PC-3 (cell line): ENCODE measurements at regions not wholly inside any gene's neighbourhood (a gene's known extent, or its start where the extent isn't known, plus 50 kb on each side); places are given as distances from the start of the nearest gene placed in this dataset.

Experiments
- ATAC-seq: fragments of 200-7000 bp; cut with Tn5 transposase; 2 replicates; pipeline ENCODE4 v1.9.1; 2020; ENCODE audit warnings: mild to moderate bottlenecking, moderate library complexity
- BruUV-seq: library from RNA; stranded (reverse); fragments of 400-500 nt; replicated peaks from 2 replicates; lab custom pipeline; 2021; lab: Mats Ljungman, UMichigan
- CTCF ChIA-PET: fragments of 300-600 bp; sonication (Branson Sonifier 250); formaldehyde crosslinking; loops from one replicate; lab custom pipeline; 2022; ENCODE audit warnings: antibody characterized with exemption; lab: Charles Lee
- POLR2A ChIA-PET: fragments of 300-600 bp; sonication (Branson Sonifier 250); formaldehyde crosslinking; loops from one replicate; lab custom pipeline; 2022; ENCODE audit warnings: antibody characterized with exemption; ENCODE audit not compliant: unreplicated experiment; lab: Charles Lee
- DNase-seq: peaks from one replicate; pipeline ENCODE4 v3.0.0-alpha.2; 2015
- H2AFZ ChIP-seq: fragments of 300-600 bp; sonication (generic); 2 replicates; pipeline ENCODE4 v1.6.0; 2016; ENCODE audit warnings: antibody characterized with exemption, low read length
- H3F3A ChIP-seq: fragments of 300-600 bp; sonication (generic); one replicate; pipeline ENCODE4 v1.6.0; 2017; ENCODE audit warnings: antibody characterized with exemption, low read length, control low read depth, mild to moderate bottlenecking; ENCODE audit not compliant: unreplicated experiment
- H3K27ac ChIP-seq: fragments of 300-600 bp; sonication (generic); 2 replicates; pipeline ENCODE4 v1.5.1; 2016; ENCODE audit warnings: mild to moderate bottlenecking, low read length
- H3K27me3 ChIP-seq: fragments of 300-600 bp; sonication (generic); 2 replicates; pipeline ENCODE4 v1.6.1; 2016; ENCODE audit warnings: low read length, mixed read lengths
- H3K36me3 ChIP-seq: fragments of 300-600 bp; sonication (generic); 2 replicates; pipeline ENCODE4 v1.6.1; 2016; ENCODE audit warnings: low read depth, mixed run types, low read length, mixed read lengths
- H3K4me1 ChIP-seq: fragments of 300-600 bp; sonication (generic); 2 replicates; pipeline ENCODE4 v1.5.1; 2016; ENCODE audit warnings: low read length; ENCODE audit not compliant: insufficient read depth
- H3K4me2 ChIP-seq: fragments of 300-600 bp; sonication (generic); 2 replicates; pipeline ENCODE4 v1.6.0; 2016; ENCODE audit warnings: low read length
- H3K4me3 ChIP-seq: fragments of 300-600 bp; sonication (generic); 2 replicates; pipeline ENCODE4 v1.5.1; 2016; ENCODE audit warnings: mild to moderate bottlenecking, low read length, mixed read lengths
- H3K79me2 ChIP-seq: fragments of 300-600 bp; sonication (generic); 2 replicates; pipeline ENCODE4 v1.6.1; 2017; ENCODE audit warnings: low read length, mixed read lengths
- H3K9ac ChIP-seq: fragments of 300-600 bp; sonication (generic); 2 replicates; pipeline ENCODE4 v1.6.0; 2016; ENCODE audit warnings: mild to moderate bottlenecking, low read length
- H3K9me2 ChIP-seq: fragments of 300-600 bp; sonication (generic); replicated peaks from 2 replicates; pipeline ENCODE4 v1.6.1; 2016; ENCODE audit warnings: mixed run types, low read length, mixed read lengths
- H3K9me3 ChIP-seq: fragments of 300-600 bp; sonication (generic); 2 replicates; pipeline ENCODE4 v1.6.1; 2016; ENCODE audit warnings: low read length, mixed read lengths
- H4K20me1 ChIP-seq: fragments of 300-600 bp; sonication (generic); 2 replicates; pipeline ENCODE4 v1.6.1; 2016; ENCODE audit warnings: low read length, mixed read lengths
- EZH2 ChIP-seq: fragments of 300-600 bp; sonication (generic); IDR thresholded peaks from one replicate; pipeline ENCODE4 v1.6.1; 2017; ENCODE audit warnings: antibody characterized with exemption, mild to moderate bottlenecking, low read length; ENCODE audit not compliant: unreplicated experiment
- EZH2phosphoT487 ChIP-seq: fragments of 300-600 bp; sonication (generic); IDR thresholded peaks from 2 replicates; pipeline ENCODE4 v1.6.1; 2018; ENCODE audit warnings: mild to moderate bottlenecking, antibody characterized with exemption, low read length, borderline replicate concordance
- intact Hi-C: fragments of 100-400 bp; cut with micrococcal nuclease; formaldehyde crosslinking; loops from 2 replicates; pipeline ENCODE4 v1.9.0; 2023
- TF ChIP-seq, protein P1 (sequence below): fragments of 300-600 bp; sonication (generic); conservative IDR thresholded peaks from 2 replicates; pipeline ENCODE4 v1.5.1; 2017; ENCODE audit warnings: antibody characterized with exemption, low read depth, mild to moderate bottlenecking, low read length

DNA sequence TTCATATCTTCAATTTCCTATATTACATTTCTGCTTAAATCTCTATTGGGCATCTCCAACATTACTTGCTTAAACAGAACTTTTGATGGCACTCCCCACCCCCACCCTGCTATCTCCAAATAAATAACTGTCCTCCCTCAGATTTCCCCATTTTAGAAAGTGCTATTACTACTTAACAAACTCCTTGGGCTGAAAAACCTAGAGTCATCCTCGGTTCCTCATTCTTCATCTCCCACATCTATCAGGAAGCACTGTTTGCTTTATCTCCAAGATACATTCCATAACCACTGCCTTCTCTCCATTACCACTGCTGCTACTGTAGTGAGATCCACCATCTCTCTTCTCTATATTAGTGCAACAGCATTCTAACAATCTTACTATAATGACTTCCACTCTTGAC lies 150.4 kb upstream of the CYRIA start:
- POLR2A ChIA-PET: no interaction called here
- H3F3A ChIP-seq: no peaks in the 10 kb centered on the region
- no peaks in the 10 kb centered on the region for H3K36me3 ChIP-seq
- no peak overlapping the region for H3K4me3 ChIP-seq
- no peak overlapping the region for H3K4me2 ChIP-seq
- no peaks in the 10 kb centered on the region for H4K20me1 ChIP-seq
- intact Hi-C loops: no loop called here
- H3K4me1 ChIP-seq: no peaks in the 10 kb centered on the region
- ATAC-seq (no peak), DNase-seq (no peak)
- no peak overlapping the region for H3K9ac ChIP-seq
- no peak overlapping the region for H3K27ac ChIP-seq
- no peaks in the 10 kb centered on the region for H3K9me3 ChIP-seq
- no TSS peak for BruUV-seq
- no peaks in the 10 kb centered on the region for H3K27me3 ChIP-seq
- TF ChIP-seq EZH2 (no peak), EZH2phosphoT487 (no peak)
- TF ChIP-seq, protein P1, sequence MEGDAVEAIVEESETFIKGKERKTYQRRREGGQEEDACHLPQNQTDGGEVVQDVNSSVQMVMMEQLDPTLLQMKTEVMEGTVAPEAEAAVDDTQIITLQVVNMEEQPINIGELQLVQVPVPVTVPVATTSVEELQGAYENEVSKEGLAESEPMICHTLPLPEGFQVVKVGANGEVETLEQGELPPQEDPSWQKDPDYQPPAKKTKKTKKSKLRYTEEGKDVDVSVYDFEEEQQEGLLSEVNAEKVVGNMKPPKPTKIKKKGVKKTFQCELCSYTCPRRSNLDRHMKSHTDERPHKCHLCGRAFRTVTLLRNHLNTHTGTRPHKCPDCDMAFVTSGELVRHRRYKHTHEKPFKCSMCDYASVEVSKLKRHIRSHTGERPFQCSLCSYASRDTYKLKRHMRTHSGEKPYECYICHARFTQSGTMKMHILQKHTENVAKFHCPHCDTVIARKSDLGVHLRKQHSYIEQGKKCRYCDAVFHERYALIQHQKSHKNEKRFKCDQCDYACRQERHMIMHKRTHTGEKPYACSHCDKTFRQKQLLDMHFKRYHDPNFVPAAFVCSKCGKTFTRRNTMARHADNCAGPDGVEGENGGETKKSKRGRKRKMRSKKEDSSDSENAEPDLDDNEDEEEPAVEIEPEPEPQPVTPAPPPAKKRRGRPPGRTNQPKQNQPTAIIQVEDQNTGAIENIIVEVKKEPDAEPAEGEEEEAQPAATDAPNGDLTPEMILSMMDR: no peak
- no peaks in the 10 kb centered on the region for H3K79me2 ChIP-seq
- H3K9me2 ChIP-seq: no peaks in the 10 kb centered on the region
- no peak overlapping the region for H2AFZ ChIP-seq
- CTCF ChIA-PET: no interaction called here

DNA sequence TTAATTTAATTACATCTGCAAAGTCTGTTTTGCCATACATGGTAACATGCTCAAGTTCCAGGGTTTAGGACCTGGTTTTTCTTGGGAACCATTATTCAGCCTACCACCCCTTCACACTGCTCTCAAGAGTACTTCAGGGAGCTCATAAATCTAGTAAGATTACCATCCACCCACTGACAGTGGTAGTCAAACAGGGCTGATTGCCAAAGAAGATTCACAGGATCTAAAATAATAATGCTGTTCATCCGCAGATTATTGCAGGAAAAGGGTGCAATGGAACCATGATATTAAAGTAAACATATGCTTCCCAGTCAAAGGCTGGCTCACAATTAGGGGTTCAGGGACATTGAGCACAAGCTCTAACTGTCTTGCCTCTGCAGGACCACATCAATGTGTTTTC lies 148.0 kb upstream of the CYRIA start:
- ChIA-PET CTCF (no interaction called here), POLR2A (no interaction called here)
- no peaks in the 10 kb centered on the region for H3F3A ChIP-seq
- H3K9me2 ChIP-seq: no peaks in the 10 kb centered on the region
- BruUV-seq: no TSS peak
- H3K9me3 ChIP-seq: no peaks in the 10 kb centered on the region
- H2AFZ ChIP-seq: no peak overlapping the region
- no peaks in the 10 kb centered on the region for H3K27me3 ChIP-seq
- DNase-seq: no peak
- intact Hi-C loops: no loop called here
- TF ChIP-seq EZH2phosphoT487 (no peak), EZH2 (no peak)
- TF ChIP-seq, protein P1: no peak
- H3K79me2 ChIP-seq: no peaks in the 10 kb centered on the region
- ATAC-seq: no peak
- H3K36me3 ChIP-seq: no peaks in the 10 kb centered on the region
- H3K27ac ChIP-seq: no peak overlapping the region
- no peaks in the 10 kb centered on the region for H4K20me1 ChIP-seq
- no peaks in the 10 kb centered on the region for H3K4me1 ChIP-seq
- no peak overlapping the region for H3K9ac ChIP-seq
- no peak overlapping the region for H3K4me2 ChIP-seq
- H3K4me3 ChIP-seq: no peak overlapping the region

DNA sequence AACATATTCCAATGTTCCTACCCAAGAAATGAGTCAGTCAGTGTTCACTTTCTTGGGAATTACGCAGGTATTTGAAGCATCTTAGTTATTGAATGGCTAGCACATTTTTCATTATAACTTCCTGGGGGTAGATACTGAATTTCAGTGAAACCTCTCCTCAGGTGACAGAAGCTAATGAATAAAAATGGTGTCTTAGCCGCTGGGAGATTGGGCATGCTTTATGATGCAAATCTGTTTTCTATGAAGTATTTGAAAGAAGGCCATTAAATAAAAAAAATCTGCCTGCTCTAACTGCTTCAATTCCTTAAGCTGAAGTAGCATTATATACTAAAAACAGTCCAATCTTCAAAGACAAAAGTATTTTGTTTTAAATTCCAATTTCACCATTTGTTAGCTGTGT lies 132.8 kb upstream of the CYRIA start:
- Histone ChIP-seq H2AFZ (no peak overlapping the region), H4K20me1 (no peaks in the 10 kb centered on the region), H3K27ac (no peak overlapping the region), H3F3A (no peaks in the 10 kb centered on the region), H3K4me2 (no peak overlapping the region), H3K4me3 (no peak overlapping the region), H3K79me2 (no peaks in the 10 kb centered on the region), H3K36me3 (no peaks in the 10 kb centered on the region), H3K4me1 (no peaks in the 10 kb centered on the region), H3K9ac (no peak overlapping the region), H3K27me3 (no peaks in the 10 kb centered on the region), H3K9me2 (no peaks in the 10 kb centered on the region), H3K9me3 (no peaks in the 10 kb centered on the region)
- ChIA-PET POLR2A (no interaction called here), CTCF (no interaction called here)
- ATAC-seq (no peak), DNase-seq (no peak)
- intact Hi-C loops: no loop called here
- TF ChIP-seq, protein P1: no peak
- no peak for TF ChIP-seq EZH2phosphoT487
- TF ChIP-seq EZH2: no peak
- no TSS peak for BruUV-seq
